Ishikawa (cell line): ENCODE measurements at regions not wholly inside any gene's neighbourhood (a gene's known extent, or its start where the extent isn't known, plus 50 kb on each side); places are given as distances from the start of the nearest gene placed in this dataset.

ENCODE experiments used
- CEBPB ChIP-seq: IDR thresholded peaks from 2 replicates; pipeline ENCODE4 v1.6.1; 2012
- EGR1 ChIP-seq: IDR thresholded peaks from 2 replicates; pipeline ENCODE4 v1.6.1; 2012
- EP300 ChIP-seq: IDR thresholded peaks from 2 replicates; pipeline ENCODE4 v1.6.1; 2012; ENCODE audit warnings: borderline replicate concordance
- FOXM1 ChIP-seq: IDR thresholded peaks from 2 replicates; pipeline ENCODE4 v1.6.1; 2012; ENCODE audit warnings: low read depth, borderline replicate concordance
- RAD21 ChIP-seq: IDR thresholded peaks from 2 replicates; pipeline ENCODE4 v1.6.1; 2012; ENCODE audit warnings: low read depth
- TAF1 ChIP-seq: IDR thresholded peaks from 2 replicates; pipeline ENCODE4 v1.6.1; 2012; ENCODE audit warnings: low read depth, mild to moderate bottlenecking
- TCF12 ChIP-seq: IDR thresholded peaks from 2 replicates; pipeline ENCODE4 v1.6.1; 2012; ENCODE audit warnings: low read depth
- YY1 ChIP-seq: IDR thresholded peaks from 2 replicates; pipeline ENCODE4 v1.6.1; 2012; ENCODE audit warnings: low read depth
- TF ChIP-seq, protein P1 (sequence below): IDR thresholded peaks from 2 replicates; pipeline ENCODE4 v1.6.1; 2012; ENCODE audit warnings: low read depth, mild to moderate bottlenecking
- TF ChIP-seq, protein P2 (sequence below): IDR thresholded peaks from 2 replicates; pipeline ENCODE4 v1.6.1; 2012
- TF ChIP-seq, protein P3 (sequence below): IDR thresholded peaks from 2 replicates; pipeline ENCODE4 v1.6.1; 2012

DNA sequence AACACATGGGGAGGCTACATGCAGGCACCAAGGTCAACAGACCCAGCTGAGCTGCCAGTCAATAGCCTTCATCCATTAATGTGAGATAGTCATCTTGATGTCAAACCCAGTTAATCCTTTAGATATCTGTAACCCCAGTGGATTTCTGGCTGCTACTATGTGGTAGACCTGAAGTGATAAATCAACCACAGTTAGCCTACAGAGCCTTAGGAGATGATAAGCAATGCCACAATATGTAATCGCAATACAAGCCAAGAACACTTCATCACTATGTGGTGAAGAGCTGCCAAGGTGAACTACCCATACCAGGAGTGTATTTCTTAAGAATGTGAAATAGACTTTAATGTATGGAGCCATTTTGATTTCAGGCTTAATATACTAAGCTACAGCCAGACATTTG lies 1175.5 kb downstream of the DTWD2 start:
- TF ChIP-seq YY1 = no peak
- TF ChIP-seq, protein P1, sequence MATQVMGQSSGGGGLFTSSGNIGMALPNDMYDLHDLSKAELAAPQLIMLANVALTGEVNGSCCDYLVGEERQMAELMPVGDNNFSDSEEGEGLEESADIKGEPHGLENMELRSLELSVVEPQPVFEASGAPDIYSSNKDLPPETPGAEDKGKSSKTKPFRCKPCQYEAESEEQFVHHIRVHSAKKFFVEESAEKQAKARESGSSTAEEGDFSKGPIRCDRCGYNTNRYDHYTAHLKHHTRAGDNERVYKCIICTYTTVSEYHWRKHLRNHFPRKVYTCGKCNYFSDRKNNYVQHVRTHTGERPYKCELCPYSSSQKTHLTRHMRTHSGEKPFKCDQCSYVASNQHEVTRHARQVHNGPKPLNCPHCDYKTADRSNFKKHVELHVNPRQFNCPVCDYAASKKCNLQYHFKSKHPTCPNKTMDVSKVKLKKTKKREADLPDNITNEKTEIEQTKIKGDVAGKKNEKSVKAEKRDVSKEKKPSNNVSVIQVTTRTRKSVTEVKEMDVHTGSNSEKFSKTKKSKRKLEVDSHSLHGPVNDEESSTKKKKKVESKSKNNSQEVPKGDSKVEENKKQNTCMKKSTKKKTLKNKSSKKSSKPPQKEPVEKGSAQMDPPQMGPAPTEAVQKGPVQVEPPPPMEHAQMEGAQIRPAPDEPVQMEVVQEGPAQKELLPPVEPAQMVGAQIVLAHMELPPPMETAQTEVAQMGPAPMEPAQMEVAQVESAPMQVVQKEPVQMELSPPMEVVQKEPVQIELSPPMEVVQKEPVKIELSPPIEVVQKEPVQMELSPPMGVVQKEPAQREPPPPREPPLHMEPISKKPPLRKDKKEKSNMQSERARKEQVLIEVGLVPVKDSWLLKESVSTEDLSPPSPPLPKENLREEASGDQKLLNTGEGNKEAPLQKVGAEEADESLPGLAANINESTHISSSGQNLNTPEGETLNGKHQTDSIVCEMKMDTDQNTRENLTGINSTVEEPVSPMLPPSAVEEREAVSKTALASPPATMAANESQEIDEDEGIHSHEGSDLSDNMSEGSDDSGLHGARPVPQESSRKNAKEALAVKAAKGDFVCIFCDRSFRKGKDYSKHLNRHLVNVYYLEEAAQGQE = no peak
- no peak for TF ChIP-seq CEBPB
- TF ChIP-seq TAF1 = no peak
- TF ChIP-seq, protein P2, sequence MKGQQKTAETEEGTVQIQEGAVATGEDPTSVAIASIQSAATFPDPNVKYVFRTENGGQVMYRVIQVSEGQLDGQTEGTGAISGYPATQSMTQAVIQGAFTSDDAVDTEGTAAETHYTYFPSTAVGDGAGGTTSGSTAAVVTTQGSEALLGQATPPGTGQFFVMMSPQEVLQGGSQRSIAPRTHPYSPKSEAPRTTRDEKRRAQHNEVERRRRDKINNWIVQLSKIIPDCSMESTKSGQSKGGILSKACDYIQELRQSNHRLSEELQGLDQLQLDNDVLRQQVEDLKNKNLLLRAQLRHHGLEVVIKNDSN = no peak
- TF ChIP-seq EP300 = no peak
- TF ChIP-seq FOXM1 = no peak
- no peak for TF ChIP-seq RAD21
- no peak for TF ChIP-seq TCF12
- TF ChIP-seq, protein P3, sequence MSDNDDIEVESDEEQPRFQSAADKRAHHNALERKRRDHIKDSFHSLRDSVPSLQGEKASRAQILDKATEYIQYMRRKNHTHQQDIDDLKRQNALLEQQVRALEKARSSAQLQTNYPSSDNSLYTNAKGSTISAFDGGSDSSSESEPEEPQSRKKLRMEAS = no peak
- no peak for TF ChIP-seq EGR1
